Heart right ventricle (tissue), 16 donors: ENCODE measurements at regions not wholly inside any gene's neighbourhood (a gene's known extent, or its start where the extent isn't known, plus 50 kb on each side); places are given as distances from the start of the nearest gene placed in this dataset.

ENCODE experiments used
- ATAC-seq, 8 donors: fragments of 200-7000 bp; cut with Tn5 transposase; one replicate each; pipeline ENCODE4 v1.9.1; 2020; ENCODE audit warnings: mild to moderate bottlenecking in 8 of 8, moderate library complexity in 8 of 8, moderate number of reproducible peaks in 1 of 8
- DNase-seq, 2 donors: peaks; one replicate each; pipeline ENCODE4 v3.0.0-alpha.2; 2020
- H3K27ac ChIP-seq, 10 donors: fragments of 200-600 bp; sonication (generic) in 2 of 10; one replicate each; pipeline versions ENCODE4 v1.5.0 to v1.8.0; 2020 to 2022; ENCODE audit warnings: mild to moderate bottlenecking in 3 of 10
- H3K27me3 ChIP-seq, 7 donors: fragments of 200-600 bp; one replicate each; pipeline ENCODE4 v1.8.0; 2021 to 2022; ENCODE audit warnings: mild to moderate bottlenecking in 2 of 7
- H3K36me3 ChIP-seq, 9 donors: fragments of 200-600 bp; sonication (generic) in 1 of 9; one replicate each; pipeline versions ENCODE4 v1.5.0 to v1.8.0; 2020 to 2022; ENCODE audit warnings: mild to moderate bottlenecking in 2 of 9
- H3K4me1 ChIP-seq, 9 donors: fragments of 200-600 bp; sonication (generic) in 1 of 9; one replicate each; pipeline versions ENCODE4 v1.5.0 to v1.8.0; 2020 to 2022; ENCODE audit warnings: mild to moderate bottlenecking in 4 of 9
- H3K4me3 ChIP-seq, 10 donors: fragments of 200-600 bp; sonication (generic) in 2 of 10; one replicate each; pipeline versions ENCODE4 v1.5.0 to v1.8.0; 2020 to 2022; ENCODE audit warnings: mild to moderate bottlenecking in 7 of 10, moderate library complexity in 2 of 10
- H3K9me3 ChIP-seq, 11 donors: fragments of 200-600 bp in 10 of 11; sonication (generic) in 2 of 11; one replicate each; pipeline versions ENCODE4 v1.5.0 to v1.8.0; 2013 to 2022; ENCODE audit warnings: mild to moderate bottlenecking in 2 of 11, control low read depth in 1 of 11, moderate library complexity in 1 of 11
- WGBS, 2 donors: extraction: QIAGEN DNeasy Blood & Tissue Kit; methylation state at CpG; one replicate each; pipeline ENCODE4 v1.1.7; 2013; ENCODE audit warnings: inconsistent platforms in 1 of 2; 5-methylcytosine and 5-hydroxymethylcytosine counted together
- intact Hi-C, 10 donors: fragments of 100-400 bp; cut with DNase I; formaldehyde crosslinking; loops; one replicate each; pipeline versions ENCODE4 v1.11.1 to v1.14.2; 2022
- TF ChIP-seq, protein P1 (sequence below), 9 donors: fragments of 200-600 bp; sonication (generic) in 2 of 9; IDR thresholded peaks; one replicate each; pipeline versions ENCODE4 v1.5.0 to v1.8.0; 2021 to 2022; ENCODE audit warnings: antibody characterized with exemption in 9 of 9, mild to moderate bottlenecking in 5 of 9, moderate library complexity in 1 of 9
- donor health status: Arrhythmogenic right ventricular cardiomyopathy.
- donor health status: ischemic (EF 13 %, LVEDD 7.1; RV severe dilation, severe dysfunction).
- donor health status: healthy with polysubstance abuse.
- donor health status: DM: no; HTN: yes; CAD: no.
- donor health status: DM: no; HTN: no; CAD: no.
- donor health status: ischemic (EF 25% LVEDD 6.9; RV normal size, moderate dysfunction).
- donor health status: ischemic (EF 25% LVEDD 5.7; RV mildly dilated, moderate dysfunction).
- donor health status: healthy.
- donor health status: DM: yes; HTN: yes; CAD: no.
- donor health status: Ischemic cardiomyopathy.
- donor health status: ischemic (EF 35%, LVEDD 5.7; RV mildly dilated, moderate dysfunction).
- donor health status: nonischemic (EF 11% LVEDD 7.7; RV severe dilation, severe dysfunction).
- donor health status: DM: yes; HTN: yes; CAD: no.
- donor health status: PGD.
- donor health status: ischemic (EF 29% LVEDD 5.4; RV normal size, mild dysfunction).
- donor health status: nonischemic (EF 23%, LVEDD 6.1; RV moderate dilation, normal function).

DNA sequence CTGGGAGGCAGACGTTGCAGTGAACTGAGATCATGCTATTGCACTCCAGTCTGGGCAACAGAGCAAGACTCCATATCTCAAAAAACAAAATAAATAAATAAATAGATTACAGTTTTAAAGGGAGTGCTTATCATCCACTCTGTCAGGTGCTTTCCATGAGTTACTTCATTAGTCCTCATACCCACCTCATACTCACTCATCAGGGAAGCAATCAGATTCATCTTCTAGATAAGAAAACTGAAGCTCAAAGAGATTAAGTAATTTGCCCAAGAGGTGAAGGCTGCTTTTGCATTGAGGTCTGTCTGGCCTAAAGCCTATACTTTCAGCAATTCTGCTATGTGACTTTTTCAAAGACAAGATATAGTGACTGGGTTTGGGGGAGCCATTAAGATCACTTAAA lies 101.0 kb downstream of the RASSF10 start:
- ATAC-seq (no peak), DNase-seq (no peak)
- TF ChIP-seq, protein P1, sequence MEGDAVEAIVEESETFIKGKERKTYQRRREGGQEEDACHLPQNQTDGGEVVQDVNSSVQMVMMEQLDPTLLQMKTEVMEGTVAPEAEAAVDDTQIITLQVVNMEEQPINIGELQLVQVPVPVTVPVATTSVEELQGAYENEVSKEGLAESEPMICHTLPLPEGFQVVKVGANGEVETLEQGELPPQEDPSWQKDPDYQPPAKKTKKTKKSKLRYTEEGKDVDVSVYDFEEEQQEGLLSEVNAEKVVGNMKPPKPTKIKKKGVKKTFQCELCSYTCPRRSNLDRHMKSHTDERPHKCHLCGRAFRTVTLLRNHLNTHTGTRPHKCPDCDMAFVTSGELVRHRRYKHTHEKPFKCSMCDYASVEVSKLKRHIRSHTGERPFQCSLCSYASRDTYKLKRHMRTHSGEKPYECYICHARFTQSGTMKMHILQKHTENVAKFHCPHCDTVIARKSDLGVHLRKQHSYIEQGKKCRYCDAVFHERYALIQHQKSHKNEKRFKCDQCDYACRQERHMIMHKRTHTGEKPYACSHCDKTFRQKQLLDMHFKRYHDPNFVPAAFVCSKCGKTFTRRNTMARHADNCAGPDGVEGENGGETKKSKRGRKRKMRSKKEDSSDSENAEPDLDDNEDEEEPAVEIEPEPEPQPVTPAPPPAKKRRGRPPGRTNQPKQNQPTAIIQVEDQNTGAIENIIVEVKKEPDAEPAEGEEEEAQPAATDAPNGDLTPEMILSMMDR (IDR thresholded peaks at IDR 0.05): no peak
- Histone ChIP-seq H3K27me3 (no peaks in the 10 kb centered on the region), H3K4me3 (no peak overlapping the region), H3K4me1 (peaks cover 0 to 36% (median 24%) of the 10 kb centered on the region in 9 donors), H3K36me3 (no peaks in the 10 kb centered on the region), H3K27ac (no peak overlapping the region), H3K9me3 (no peaks in the 10 kb centered on the region)
- WGBS, 2 donors: 81 to 95% methylated on average over 1 of the region's 1 CpG
- intact Hi-C loops: loop anchor here in 1 of 10 donors (1.0 kb wide), 1 partner anchor 29 kb away; no protein-coding TSS in a partner anchor

DNA sequence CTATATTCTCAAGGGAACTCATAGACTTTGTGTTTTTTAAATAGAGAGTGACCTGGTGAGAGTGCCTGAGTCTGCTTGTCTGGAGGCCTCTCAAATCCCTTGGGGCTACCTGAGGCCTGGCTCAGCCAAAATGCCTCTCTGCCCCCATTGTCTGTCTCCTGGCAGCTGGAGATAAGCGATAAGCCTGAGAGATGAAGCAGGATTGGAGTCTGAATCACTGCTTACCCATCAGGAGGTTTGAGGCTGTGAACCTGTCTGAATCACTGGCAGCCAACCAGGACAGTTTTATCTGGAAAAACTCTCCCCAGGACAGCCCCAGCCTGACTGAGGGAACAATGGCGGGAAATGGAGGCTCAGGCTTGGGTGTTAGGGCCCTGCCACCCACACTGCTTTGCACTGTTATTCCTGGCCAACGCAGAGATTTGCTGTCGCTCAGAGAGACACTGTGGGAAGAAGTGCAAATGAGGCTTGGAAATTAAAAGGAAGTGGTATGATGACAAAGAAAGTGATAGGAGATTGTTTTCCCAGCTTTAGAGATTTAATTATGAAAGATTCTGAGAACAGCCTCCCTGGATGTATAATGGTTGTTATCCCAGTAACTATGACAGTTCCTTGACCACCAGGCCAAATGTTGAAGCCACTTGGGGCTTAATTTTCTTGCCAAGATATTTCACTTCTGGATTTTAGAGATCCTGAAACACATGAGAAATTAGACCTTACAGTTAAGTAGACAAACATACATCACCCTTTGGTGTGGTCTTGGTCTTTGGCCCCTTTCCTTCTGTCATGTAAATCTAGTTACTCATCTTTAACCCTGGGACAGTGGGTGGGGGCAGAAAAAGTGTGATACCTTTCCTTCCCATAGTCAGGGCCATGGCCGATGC lies 102.1 kb downstream of the RASSF10 start:
- 44 to 51% methylated on average over 5 of the region's 5 CpGs for WGBS, 2 donors
- H3K4me3 ChIP-seq: no peak overlapping the region
- no peaks in the 10 kb centered on the region for H3K27me3 ChIP-seq
- peaks cover 0 to 26% (median 17%) of the 10 kb centered on the region in 9 donors for H3K4me1 ChIP-seq
- H3K36me3 ChIP-seq: no peaks in the 10 kb centered on the region
- H3K9me3 ChIP-seq: no peaks in the 10 kb centered on the region
- ATAC-seq (peak; percentile 60 to 94 (median 88)), DNase-seq (peak; percentile 16 to 63)
- TF ChIP-seq, protein P1 (IDR thresholded peaks at IDR 0.05): no peak
- peak overlapping the region in 3 of 10 donors; percentile 10 to 61 (median 56) for H3K27ac ChIP-seq
- intact Hi-C loops: loop anchor here in 1 of 10 donors (1.0 kb wide), 1 partner anchor 30 kb away; no protein-coding TSS in a partner anchor

DNA sequence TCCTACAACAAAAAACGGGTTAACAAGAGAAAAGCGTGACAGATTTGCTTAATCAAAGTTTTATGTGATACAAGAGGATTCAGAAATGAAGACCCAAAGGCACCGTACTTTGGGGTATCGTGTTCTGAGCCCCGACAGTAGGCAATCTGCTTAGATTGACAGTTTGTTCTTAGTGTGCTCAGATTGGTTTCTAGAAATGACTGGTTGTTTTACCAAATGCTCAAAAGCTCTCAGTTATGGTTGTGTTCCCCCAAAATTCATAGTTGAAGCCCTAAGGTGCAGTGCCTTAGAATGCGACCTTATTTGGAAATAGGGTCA lies 102.7 kb downstream of the RASSF10 start:
- H3K4me1 ChIP-seq: peaks cover 0 to 24% (median 17%) of the 10 kb centered on the region in 9 donors
- H3K27ac ChIP-seq: peak overlapping the region in 3 of 10 donors; percentile 10 to 61 (median 56)
- ATAC-seq: no peak
- H3K9me3 ChIP-seq: no peaks in the 10 kb centered on the region
- no peak for DNase-seq
- intact Hi-C loops: no loop called here
- TF ChIP-seq, protein P1 (IDR thresholded peaks at IDR 0.05): no peak
- H3K4me3 ChIP-seq: no peak overlapping the region
- H3K36me3 ChIP-seq: no peaks in the 10 kb centered on the region
- 66 to 70% methylated on average over 6 of the region's 6 CpGs for WGBS, 2 donors
- H3K27me3 ChIP-seq: no peaks in the 10 kb centered on the region

DNA sequence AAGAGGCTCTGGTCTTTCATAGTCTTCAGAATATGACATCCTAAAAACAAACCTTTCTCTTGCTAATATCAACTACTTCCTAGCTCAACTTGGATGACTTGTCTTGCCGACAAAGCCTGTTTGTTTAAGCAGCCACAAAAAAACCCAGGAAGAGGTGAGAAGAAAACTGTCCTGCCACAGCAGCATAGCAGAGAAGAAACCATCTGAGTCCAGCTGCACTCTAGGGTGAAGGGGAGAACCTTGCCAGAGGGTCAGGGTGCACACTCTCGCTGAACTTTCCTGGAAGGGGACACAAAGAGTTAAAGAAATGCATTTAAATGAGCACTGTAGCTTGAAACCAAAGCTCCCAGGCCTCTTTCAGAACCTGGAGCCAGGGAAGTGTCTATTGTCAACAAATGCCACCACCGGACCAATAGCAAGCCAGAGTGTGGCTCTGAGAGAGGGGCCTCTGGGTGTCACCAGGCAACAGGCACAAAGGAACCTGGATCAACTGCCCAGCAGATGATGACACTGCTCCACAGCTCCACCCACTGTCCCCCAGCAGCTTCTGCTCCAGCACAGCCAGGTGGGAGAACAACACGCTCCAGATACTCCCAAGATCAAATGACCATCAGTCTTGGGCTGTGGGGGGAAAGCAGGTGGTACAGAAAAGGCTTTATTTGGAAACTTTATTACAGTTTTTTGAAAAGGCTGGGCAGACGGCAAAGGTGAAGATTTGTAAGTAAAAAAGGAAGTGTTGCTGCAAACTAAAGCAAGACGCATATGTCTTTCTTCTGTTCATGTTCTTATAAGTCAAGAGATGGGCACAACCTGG lies 105.7 kb downstream of the RASSF10 start:
- 80 to 85% methylated on average over 6 of the region's 6 CpGs for WGBS, 2 donors
- TF ChIP-seq, protein P1 (IDR thresholded peaks at IDR 0.05): peak in 3 of 9 donors; percentile 6 to 17 (median 13)
- DNase-seq (no peak), ATAC-seq (no peak)
- Histone ChIP-seq H3K9me3 (no peaks in the 10 kb centered on the region), H3K27me3 (no peaks in the 10 kb centered on the region), H3K4me1 (peaks cover 0 to 25% (median 17%) of the 10 kb centered on the region in 9 donors), H3K27ac (no peak overlapping the region), H3K4me3 (no peak overlapping the region), H3K36me3 (no peaks in the 10 kb centered on the region)
- intact Hi-C loops: no loop called here
